ENCODE measurements at regions not wholly inside any gene's neighbourhood (a gene's known extent, or its start where the extent isn't known, plus 50 kb on each side); places are given as distances from the start of the nearest gene placed in this dataset.

DNA sequence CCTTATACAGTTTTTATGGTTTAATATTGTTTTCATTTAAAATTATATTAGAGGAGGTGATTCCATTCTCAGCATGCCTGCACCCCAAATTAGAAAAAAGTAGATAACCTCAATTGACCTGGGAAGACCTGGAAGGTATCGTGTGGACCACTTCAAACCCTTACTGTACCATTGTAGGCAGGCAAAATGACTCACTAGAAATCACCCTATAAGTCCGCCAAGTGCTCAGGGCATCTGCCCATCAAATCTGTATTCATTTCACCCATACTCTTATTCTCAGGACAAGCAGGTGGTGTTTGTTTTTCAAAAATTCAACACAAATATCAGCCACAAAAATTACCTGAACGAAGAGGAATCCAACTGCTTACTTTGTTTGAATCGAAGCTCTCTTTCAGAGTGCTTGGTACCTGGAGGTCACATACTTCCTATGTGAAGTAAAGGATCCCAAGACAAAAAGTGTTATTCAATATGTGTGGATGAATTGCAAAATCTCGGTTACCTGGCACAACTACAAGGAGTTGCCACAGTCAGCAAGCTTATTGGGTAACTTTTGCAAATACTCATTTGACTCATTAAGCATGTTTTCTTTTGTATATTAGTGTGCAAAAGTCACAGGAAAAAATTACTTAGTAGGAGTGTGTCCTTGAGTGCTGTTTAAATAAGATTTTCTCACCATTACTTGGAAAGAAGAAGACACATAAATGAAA, 216.2 kb downstream of the ENC1 start:
- no peak for DNase-seq (ENCODE audit: low read depth)

DNA sequence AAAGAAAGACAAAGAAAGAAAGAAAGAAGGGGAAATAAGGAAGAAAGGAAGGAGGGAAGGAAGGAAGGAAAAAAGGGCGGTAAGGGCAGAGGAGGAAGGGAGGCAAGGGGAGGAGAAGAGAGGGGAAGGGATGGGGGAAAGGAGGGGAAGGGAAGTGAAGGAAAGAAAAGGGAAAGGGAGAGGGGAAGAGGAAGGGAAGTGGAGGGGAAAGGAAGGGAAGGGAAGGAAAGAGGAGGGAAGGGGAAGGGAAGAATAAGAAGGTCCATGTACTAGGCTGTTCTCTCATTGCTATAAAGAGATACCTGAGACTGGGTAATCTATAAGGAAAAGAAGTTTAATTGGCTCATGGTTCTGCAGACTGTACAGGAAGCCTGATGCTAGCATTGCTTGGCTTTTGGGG, 217.1 kb downstream of the ENC1 start:
- DNase-seq (ENCODE audit: low read depth): no peak

DNA sequence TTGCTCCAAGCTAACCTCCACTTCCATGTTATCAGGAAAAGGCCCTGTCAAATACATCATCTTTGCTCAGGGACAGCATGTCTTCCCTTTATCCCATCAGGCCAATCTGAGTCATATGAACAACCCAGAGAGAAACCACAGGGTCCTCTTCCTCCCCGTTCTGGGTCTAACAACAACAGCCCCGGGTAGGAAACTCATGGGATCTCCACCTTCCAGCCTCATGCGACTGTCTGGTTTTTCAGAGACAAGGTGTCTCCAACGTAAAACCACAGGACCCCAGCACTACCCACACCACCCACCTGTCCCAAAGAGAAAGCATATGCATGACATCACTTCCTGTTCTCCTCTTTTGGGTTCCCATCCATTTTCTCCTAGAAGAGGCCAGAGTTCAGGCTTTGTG, 217.9 kb downstream of the ENC1 start:
- DNase-seq (ENCODE audit: low read depth): no peak

DNA sequence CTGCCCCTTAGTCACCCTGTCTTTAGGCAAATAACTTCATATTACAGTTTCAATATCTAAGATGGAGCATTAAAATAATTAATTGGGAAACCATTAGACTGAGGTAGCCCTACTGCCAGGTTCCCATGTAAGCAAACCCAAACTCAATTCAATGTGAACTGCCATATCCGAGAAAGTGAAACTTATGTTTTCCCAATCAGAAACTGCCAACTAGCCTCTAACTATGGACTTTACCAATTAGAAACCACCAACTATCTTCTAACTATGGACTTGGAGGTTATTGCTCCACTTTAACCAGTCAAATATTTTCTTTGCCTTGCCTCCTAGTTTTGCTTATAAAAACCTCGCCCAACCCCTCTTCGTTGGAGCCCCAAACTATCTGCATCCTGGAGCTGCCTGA, 218.5 kb downstream of the ENC1 start:
- no peak for DNase-seq (ENCODE audit: low read depth)

DNA sequence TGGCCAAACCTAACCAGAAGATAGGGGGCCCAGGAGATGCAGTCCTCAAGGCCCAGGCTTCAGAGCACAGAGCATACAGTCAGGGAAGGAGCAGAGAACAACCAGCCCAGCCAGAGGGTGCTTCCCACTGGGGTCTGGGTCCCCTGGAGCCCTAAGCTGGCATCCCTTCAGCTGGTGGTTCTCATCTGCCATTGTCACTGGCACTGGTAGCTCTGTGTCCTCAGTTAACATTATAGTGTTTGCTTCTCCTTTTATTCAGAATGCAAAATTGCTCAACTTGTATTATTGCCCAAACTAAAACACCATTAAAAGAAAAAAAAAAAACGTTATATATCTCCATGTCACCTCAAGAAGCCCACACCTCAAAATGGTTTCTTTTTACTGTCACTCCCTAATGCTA, 219.2 kb downstream of the ENC1 start:
- DNase-seq (ENCODE audit: low read depth): no peak

DNA sequence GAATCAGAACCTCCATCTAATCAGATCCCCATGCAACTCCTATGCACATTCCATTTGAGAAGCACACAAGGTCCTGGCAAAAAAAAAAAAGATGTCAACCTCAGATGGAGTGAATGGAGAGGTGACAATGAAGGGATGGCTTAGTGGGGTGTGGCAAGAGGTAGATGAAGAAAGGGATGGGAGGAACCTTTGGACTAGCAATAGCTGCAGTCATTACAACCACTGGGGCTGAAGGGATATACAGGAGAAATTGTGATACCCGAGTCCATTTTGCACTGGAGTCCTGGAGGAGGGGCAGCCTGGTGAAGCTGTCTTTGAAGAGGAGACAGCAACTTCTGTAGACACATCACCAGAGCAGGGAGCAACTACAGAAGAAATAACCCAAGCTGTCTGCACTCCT, 219.6 kb downstream of the ENC1 start:
- no peak for DNase-seq (ENCODE audit: low read depth)

DNA sequence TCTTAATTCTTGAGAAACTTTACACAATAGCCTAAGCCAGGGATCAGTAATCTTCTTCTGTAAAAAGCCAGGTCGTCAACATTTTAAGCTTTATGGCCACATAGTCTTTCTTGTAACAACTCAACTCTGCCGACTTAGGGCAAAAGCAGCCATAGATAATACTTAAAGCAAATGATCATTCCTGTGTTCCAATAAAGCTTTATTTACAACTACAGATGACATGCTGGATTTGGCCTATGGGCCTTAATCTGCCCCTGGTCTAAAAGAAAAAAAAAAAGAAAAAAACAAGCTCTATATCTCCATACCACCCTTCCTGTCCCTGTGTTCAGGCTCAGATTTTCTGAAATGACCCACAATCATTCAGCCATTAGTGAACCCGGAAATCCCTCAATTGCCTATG, 220.3 kb downstream of the ENC1 start:
- DNase-seq (ENCODE audit: low read depth): no peak

DNA sequence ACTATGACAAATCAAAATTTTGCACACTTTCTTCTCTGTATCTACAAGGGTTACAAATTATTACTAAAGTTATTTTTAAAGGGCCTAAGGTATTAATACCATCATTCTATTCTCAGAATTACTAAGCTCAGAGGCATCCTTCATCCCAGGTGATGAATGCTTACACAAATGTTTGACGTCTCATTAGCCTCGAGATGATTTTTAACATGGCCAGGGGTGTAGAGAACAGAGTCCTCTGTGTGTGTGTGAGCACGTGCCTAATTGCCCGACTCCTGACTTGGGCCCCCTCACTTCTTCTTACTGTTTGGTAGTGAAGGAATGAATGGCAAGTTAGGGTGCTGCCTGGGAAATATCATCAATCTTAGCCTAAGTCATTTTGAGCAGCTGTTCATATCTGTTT, 221.1 kb downstream of the ENC1 start:
- no peak for DNase-seq (ENCODE audit: low read depth)

DNA sequence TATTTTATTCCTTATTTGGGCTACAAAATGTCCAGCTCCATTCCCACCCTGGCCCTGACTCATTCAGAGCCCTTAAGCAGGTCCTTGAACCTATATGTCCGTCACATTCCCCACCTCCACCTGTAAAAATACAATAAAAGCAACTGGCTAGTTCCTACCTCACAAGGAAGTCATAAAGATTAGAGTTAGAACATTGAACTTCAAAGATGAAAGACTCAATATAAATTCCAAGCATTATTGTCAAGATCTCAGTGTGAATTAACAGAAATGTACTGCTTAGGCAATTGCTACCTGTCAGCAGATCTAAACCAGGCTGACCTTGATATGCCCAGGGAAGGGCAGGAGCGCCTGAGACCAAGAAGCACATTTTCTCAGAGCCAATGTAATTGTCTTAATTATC, 221.8 kb downstream of the ENC1 start:
- DNase-seq (ENCODE audit: low read depth): no peak

DNA sequence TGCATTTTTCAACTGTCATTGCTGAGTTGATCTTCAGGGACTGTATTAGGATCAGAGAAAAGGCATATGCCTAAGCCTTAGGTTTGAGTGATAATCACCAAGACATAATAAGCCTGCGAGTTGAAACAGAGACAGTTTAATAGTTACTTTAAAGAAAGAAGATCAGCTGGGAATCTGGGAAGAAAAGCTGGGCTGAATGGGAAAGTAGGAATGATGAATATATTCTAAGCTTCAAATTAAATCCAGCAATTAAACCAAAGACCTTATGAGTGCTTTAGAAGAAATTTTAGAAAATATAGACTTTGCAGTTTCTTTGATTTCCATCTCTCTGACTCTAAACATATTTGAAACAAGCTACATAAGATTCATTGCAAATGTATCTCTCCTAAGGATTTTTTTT, 222.3 kb downstream of the ENC1 start:
- DNase-seq (ENCODE audit: low read depth): no peak

DNA sequence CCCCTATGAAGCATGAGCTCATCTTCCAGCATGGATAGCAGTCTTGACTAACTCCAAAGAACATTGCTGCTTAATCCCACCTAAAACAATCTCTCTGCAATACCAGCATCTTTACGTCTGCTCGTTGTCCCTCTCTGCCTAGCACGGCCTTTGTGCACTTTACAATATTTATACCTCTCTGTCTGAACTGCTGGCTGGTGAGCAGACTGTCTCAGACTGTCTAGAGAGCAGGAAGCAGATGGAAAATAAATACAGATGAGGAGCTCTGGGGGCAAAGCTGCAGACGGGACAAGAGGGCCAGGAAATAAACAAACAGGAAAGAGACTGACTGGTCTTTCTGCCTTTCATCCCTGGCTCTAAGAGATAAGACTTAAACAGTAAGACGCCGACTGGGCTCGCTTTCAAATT, 224.8 kb downstream of the ENC1 start:
- no peak for DNase-seq (ENCODE audit: low read depth)

DNA sequence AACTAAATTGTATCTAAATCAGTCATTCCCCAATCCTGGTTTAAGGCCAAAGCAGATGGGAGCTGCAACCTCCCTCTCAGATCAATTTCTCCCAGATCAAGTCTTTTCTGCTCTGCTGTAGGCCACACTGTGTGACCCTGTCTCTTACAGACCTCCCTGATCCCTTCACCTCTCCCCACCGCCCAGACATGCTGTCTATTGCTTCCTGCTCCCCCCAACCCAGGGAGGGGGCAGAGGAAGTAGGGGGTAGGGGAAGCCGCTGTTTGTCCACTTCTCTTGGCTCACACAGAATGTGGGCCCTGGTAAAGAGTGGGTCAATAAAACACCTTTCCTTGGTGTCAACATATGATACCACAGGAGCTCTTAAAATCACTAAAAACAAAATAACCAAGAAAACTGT, 226.3 kb downstream of the ENC1 start:
- DNase-seq (ENCODE audit: low read depth): no peak

DNA sequence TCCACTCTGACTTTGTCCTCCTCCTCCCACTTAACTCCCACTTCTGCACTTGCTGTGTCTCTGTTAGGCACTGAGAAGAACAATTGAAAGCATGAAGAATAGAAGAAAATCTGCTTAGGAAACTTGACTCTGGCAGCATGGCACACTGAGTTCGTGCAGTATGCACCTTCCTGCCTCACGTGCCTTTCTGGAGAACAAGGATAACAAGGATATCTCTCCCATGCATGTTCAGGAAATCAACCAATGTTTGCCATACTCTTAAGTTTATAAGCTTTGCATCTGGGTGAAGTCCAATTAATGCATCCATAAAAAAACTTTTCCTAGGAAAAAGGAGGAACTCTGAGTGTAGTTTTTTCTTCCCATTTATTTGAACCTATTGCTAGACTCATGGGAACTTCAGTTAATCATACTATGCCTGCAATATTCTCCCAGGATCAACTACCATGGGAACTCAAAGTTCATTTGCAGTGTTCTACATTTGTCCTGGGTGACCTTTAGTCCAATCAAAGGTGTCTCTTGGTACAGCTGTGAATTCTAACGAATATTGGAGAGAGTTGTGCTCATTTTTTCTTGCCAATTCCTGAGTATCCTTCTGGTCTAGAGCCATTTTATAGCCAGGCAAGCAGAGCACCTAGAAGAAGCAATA, 227.0 kb downstream of the ENC1 start:
- DNase-seq (ENCODE audit: low read depth): no peak

DNA sequence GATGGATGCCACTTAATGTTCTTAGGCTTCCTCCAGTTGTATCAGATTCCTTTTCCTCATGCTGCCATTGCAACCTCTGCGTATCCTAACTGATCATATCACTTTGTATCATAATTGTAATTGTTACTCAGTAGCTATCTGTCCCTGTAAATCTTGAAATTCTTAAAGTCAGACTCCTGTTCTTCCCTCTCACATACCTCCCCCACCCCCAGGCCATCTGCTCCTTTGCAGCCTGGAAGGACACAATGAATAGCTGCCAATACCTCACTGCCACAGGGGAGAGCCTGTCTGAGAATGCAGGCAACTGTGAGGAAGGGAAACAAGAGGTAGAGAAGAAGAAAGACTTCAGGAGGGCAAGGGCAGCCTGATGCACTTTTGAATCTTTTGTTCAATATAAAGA, 228.5 kb downstream of the ENC1 start:
- DNase-seq (ENCODE audit: low read depth): no peak

DNA sequence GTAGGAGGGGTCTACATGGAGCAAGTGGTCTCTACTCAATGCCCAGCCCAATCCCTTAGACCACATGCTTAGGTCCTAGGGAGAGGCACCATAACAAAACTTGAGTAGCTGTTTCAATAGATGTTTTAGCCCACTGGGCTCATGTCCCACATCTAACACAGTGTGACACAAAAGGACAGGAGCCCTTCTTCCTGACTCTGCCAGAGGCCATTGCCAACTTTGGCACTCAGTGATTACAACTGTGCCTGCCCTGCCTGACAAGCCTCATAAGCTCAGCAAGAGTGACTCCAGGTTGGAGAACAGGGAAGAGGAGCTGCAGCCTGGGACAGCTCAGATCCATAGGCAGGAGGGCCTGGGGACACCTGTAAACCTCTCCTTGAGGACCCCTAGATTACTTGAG, 230.8 kb downstream of the ENC1 start:
- no peak for DNase-seq (ENCODE audit: low read depth)

DNA sequence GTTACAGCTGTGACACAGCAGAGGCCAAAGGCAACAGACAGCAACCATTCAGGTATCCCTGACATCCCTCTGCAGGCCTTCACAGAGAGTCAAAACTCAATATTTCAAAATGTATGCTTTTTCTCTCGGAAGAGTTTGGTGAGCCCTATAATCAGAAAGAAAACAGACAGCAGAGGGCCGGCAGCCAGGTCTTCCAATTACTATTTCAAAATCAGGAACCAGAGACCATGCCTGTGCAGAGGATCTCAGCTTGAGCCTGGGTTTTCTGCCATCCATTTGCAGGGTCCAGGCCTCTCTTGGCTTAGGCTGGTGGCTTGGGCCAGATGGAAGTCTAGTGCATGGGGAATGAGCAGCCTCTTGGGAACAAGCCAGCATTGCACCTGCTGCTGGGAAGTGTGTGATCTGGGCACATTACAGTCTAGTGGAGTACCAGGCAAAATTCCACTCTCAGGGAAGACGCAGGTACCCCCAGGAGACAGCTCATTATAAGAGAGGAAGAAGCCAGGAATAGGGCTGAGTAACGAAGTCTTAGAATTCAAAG, 231.3 kb downstream of the ENC1 start:
- DNase-seq (ENCODE audit: low read depth): no peak

DNA sequence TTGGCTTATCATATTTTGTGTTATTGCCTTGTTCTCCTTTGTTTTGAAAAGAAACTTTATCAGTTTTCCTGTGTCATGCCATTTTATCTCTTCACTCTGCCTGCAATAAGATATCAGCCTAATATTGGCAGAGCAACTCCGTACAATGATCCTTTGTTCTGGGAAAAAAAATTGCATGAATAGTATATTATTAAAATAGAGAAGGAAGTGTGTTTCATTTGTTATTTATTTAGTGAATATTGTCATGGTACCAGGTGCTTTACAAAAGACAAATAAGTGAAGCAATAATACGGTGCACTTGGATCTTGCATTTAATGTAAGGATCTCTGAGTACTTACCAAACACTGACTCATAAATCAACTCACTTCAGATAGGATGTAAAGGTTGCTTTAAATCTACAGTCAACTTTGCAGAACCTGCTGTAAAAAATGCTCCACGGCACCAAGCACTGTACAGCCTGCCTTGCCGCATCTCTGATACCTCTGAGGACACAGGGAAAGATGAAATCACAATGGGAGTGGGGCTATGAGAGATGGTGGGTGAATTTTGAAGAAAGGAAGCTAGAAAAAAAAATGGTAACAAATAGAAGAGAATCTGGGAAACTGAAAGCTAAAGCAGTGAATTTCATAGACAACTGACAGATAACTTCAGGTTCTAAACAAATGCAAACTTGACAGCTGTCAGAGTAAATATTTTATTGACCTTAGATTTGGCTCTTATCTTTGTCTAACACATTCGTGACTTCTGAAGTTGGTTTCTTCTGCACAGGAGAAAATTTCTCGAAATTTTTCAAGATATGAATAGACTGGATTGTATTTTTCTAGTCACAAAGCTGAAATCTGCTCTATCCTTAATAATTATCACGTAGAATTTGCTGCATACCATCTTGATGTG, 232.1 kb downstream of the ENC1 start:
- DNase-seq (ENCODE audit: low read depth): no peak

DNA sequence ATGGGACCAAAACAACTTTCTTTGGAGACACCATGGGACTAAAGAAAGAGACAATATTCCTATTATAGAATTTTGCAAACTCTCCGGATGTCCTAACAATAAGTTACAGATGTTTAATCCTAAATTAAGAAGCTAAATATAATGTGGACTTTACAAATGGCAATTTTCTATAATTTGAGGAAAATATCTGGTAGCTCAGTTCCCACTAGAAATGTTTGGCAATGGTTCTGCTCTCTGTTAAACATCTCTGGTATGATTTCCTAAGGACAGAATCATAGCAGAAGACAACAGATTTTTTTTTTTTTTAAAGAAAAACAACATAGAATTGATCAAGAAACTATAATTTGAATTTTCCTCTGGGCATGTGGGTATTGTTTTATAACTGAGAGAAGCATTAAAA, 232.8 kb downstream of the ENC1 start:
- no peak for DNase-seq (ENCODE audit: low read depth)

DNA sequence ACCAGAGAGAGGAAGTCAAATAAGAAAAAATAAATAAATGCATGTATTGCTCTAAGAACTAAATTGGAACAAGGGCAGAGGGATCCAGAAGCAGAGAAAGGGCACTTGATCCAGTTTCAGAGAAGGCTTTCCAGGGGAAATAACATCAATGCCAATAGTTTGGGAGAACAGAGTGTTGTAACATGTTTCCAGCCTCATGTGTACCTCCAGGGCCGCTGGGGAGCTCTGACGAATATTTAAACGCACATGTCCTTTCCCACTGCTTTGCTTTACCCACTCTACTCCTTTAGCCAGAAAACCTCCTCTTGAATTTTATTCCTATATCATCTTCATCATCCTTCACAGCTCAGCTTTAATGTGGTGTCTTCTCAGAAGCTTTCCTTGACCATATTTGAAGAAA, 233.7 kb downstream of the ENC1 start:
- no peak for DNase-seq (ENCODE audit: low read depth)

DNA sequence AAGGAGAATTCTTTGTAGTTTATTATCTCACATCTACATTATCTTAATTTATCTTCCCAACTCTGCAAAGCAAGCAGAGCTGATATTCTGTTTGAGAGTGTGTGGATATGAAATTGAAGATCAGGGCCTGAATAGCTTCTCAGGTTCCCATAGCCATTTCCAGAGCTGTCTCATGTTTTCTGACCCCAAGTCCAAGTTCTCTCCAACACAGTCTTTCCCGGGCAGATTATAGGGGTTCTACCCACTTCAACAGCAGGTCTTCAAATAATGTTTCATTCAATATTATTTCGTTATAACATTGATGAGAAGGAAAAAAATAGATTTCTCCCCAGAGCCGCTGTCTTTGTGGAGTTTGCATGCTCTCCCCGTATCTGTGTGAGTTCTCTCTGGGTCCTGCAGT, 234.9 kb downstream of the ENC1 start:
- no peak for DNase-seq (ENCODE audit: low read depth)

DNA sequence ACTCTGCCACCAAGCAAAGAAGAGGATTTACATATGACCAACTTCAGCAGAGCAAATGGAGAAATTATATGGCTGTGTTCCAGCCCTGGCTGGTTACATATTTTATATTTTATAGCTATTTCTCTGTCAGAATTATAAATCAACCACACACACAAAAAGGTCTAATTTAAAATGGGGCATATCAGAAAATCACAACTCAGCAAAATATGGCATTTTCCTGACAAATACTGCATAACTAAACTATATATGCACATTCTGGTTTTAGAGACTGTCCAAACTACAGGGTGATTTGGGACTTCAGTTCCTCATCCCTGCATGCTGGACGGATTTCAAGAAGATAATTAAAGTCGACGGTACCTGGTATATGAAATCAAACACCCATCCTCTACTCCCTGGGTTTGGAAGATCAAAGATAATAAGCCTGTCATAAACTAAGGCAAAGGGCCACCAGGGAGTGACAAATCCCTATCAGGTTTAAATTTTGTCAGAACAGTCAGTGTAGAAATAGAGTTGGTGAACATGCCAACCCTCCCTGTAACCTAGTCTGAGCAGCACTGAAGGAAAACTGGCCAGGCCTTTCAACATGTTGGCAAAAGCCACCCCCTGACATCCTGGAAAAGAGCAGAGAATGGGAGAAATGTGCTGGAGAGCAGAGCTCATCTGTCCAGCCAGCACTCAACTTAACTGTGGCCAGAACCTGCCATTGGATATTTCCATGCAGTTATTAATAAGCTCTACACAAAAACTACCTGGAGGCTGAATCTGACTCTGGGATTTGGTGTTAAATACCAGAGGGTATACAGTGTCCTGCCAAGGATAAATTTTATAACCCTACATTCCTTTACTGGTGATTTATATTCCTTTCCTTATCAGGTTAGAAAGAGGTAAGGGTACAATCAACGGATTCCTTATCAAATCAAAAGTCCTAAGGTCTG, 235.7 kb downstream of the ENC1 start:
- no peak for DNase-seq (ENCODE audit: low read depth)

DNA sequence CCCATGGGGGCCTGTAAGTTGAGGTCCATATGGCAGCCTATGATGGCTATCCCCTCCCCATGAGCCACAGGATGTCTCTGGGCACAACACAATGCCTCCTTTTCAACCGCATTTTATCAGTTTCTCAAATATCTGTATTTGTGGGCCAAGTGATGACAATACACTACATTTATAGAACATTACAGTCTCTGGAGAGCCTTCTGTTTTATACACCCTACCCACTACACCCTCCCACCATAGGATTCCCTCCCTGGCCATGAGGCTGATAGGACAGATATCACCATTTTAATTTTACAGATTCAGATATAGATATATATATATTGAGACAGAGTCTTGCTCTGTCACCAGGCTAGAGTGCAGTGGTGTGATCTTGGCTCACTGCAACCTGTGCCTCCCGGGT, 236.8 kb downstream of the ENC1 start:
- DNase-seq (ENCODE audit: low read depth): no peak
